WTC11 (cell line): ENCODE measurements at regions not wholly inside any gene's neighbourhood (a gene's known extent, or its start where the extent isn't known, plus 50 kb on each side); places are given as distances from the start of the nearest gene placed in this dataset.

Experiments
- ATF2 ChIP-seq: sonication (generic); formaldehyde crosslinking; IDR thresholded peaks from 2 replicates; pipeline ENCODE4 v1.8.1; 2022; ENCODE audit warnings: low read depth, missing genetic modification reagents, borderline replicate concordance
- CREM ChIP-seq: sonication (generic); formaldehyde crosslinking; IDR thresholded peaks from 2 replicates; pipeline ENCODE4 v1.8.1; 2022; ENCODE audit warnings: mild to moderate bottlenecking, missing genetic modification reagents, moderate library complexity
- CTCF ChIP-seq: fragments of 200-600 bp; IDR thresholded peaks from 2 replicates; pipeline ENCODE4 v1.8.0; 2022; ENCODE audit warnings: antibody characterized with exemption
- ETV6 ChIP-seq: sonication (generic); formaldehyde crosslinking; IDR thresholded peaks from 2 replicates; pipeline ENCODE4 v1.8.1; 2022; ENCODE audit warnings: mild to moderate bottlenecking, missing genetic modification reagents
- GABPB1 ChIP-seq: sonication (generic); formaldehyde crosslinking; IDR thresholded peaks from 2 replicates; pipeline ENCODE4 v1.8.1; 2023; ENCODE audit warnings: mild to moderate bottlenecking, missing genetic modification reagents
- IRF1 ChIP-seq: sonication (generic); formaldehyde crosslinking; IDR thresholded peaks from 2 replicates; pipeline ENCODE4 v1.8.0; 2023; ENCODE audit warnings: missing genetic modification reagents
- MAX ChIP-seq: sonication (generic); formaldehyde crosslinking; IDR thresholded peaks from 2 replicates; pipeline ENCODE4 v1.8.0; 2022; ENCODE audit warnings: mild to moderate bottlenecking, missing genetic modification reagents
- NFYB ChIP-seq: sonication (generic); formaldehyde crosslinking; conservative IDR thresholded peaks from 2 replicates; pipeline ENCODE4 v1.8.0; 2022; ENCODE audit warnings: low read depth, missing genetic modification reagents
- NR1H2 ChIP-seq: sonication (generic); formaldehyde crosslinking; IDR thresholded peaks from 2 replicates; pipeline ENCODE4 v1.9.0; 2021; ENCODE audit warnings: mild to moderate bottlenecking, moderate library complexity, missing genetic modification reagents
- TCF7 ChIP-seq: sonication (generic); formaldehyde crosslinking; IDR thresholded peaks from 2 replicates; pipeline ENCODE4 v1.8.0; 2022; ENCODE audit warnings: mild to moderate bottlenecking, low read depth, missing genetic modification reagents, moderate library complexity
- TEAD1 ChIP-seq: sonication (generic); formaldehyde crosslinking; IDR thresholded peaks from 2 replicates; pipeline ENCODE4 v1.8.0; 2022; ENCODE audit warnings: mild to moderate bottlenecking, missing genetic modification reagents

- TF ChIP-seq MAX (CRISPR knock-in tag): no peak
- TF ChIP-seq TCF7 (CRISPR knock-in tag): no peak
- no peak for TF ChIP-seq CTCF
- TF ChIP-seq ETV6 (CRISPR knock-in tag): no peak
- no peak for TF ChIP-seq TEAD1 (CRISPR knock-in tag)
- no peak for TF ChIP-seq NR1H2
- no peak for TF ChIP-seq CREM (CRISPR knock-in tag)
- TF ChIP-seq GABPB1: no peak
- no peak for TF ChIP-seq NFYB (CRISPR knock-in tag)
- no peak for TF ChIP-seq IRF1
- TF ChIP-seq ATF2 (CRISPR knock-in tag): no peak
Observed at GRCh38 chr2:16395601-16396000, 270.0 kb downstream of the CYRIA start.
